ENCODE measurements at regions not wholly inside any gene's neighbourhood (a gene's known extent, or its start where the extent isn't known, plus 50 kb on each side); places are given as distances from the start of the nearest gene placed in this dataset.

- TF ChIP-seq CTCF (IDR thresholded peaks at IDR 0.05) (no peak), POLR2A (IDR thresholded peaks at IDR 0.05) (no peak)
These were observed 430.5 kb downstream of the MRPL39 start for GRCh38 chr21:25176637-25177412.

Measured in transverse colon (tissue), 3 donors.